PC-3 (cell line): ENCODE measurements at regions not wholly inside any gene's neighbourhood (a gene's known extent, or its start where the extent isn't known, plus 50 kb on each side); places are given as distances from the start of the nearest gene placed in this dataset.

Experiments
- ATAC-seq: fragments of 200-7000 bp; cut with Tn5 transposase; 2 replicates; pipeline ENCODE4 v1.9.1; 2020; ENCODE audit warnings: mild to moderate bottlenecking, moderate library complexity
- BruUV-seq: library from RNA; stranded (reverse); fragments of 400-500 nt; replicated peaks from 2 replicates; lab custom pipeline; 2021; lab: Mats Ljungman, UMichigan
- CTCF ChIA-PET: fragments of 300-600 bp; sonication (Branson Sonifier 250); formaldehyde crosslinking; loops from one replicate; lab custom pipeline; 2022; ENCODE audit warnings: antibody characterized with exemption; lab: Charles Lee
- POLR2A ChIA-PET: fragments of 300-600 bp; sonication (Branson Sonifier 250); formaldehyde crosslinking; loops from one replicate; lab custom pipeline; 2022; ENCODE audit warnings: antibody characterized with exemption; ENCODE audit not compliant: unreplicated experiment; lab: Charles Lee
- DNase-seq: peaks from one replicate; pipeline ENCODE4 v3.0.0-alpha.2; 2015
- H2AFZ ChIP-seq: fragments of 300-600 bp; sonication (generic); 2 replicates; pipeline ENCODE4 v1.6.0; 2016; ENCODE audit warnings: antibody characterized with exemption, low read length
- H3F3A ChIP-seq: fragments of 300-600 bp; sonication (generic); one replicate; pipeline ENCODE4 v1.6.0; 2017; ENCODE audit warnings: antibody characterized with exemption, low read length, control low read depth, mild to moderate bottlenecking; ENCODE audit not compliant: unreplicated experiment
- H3K27ac ChIP-seq: fragments of 300-600 bp; sonication (generic); 2 replicates; pipeline ENCODE4 v1.5.1; 2016; ENCODE audit warnings: mild to moderate bottlenecking, low read length
- H3K27me3 ChIP-seq: fragments of 300-600 bp; sonication (generic); 2 replicates; pipeline ENCODE4 v1.6.1; 2016; ENCODE audit warnings: low read length, mixed read lengths
- H3K36me3 ChIP-seq: fragments of 300-600 bp; sonication (generic); 2 replicates; pipeline ENCODE4 v1.6.1; 2016; ENCODE audit warnings: low read depth, mixed run types, low read length, mixed read lengths
- H3K4me1 ChIP-seq: fragments of 300-600 bp; sonication (generic); 2 replicates; pipeline ENCODE4 v1.5.1; 2016; ENCODE audit warnings: low read length; ENCODE audit not compliant: insufficient read depth
- H3K4me2 ChIP-seq: fragments of 300-600 bp; sonication (generic); 2 replicates; pipeline ENCODE4 v1.6.0; 2016; ENCODE audit warnings: low read length
- H3K4me3 ChIP-seq: fragments of 300-600 bp; sonication (generic); 2 replicates; pipeline ENCODE4 v1.5.1; 2016; ENCODE audit warnings: mild to moderate bottlenecking, low read length, mixed read lengths
- H3K79me2 ChIP-seq: fragments of 300-600 bp; sonication (generic); 2 replicates; pipeline ENCODE4 v1.6.1; 2017; ENCODE audit warnings: low read length, mixed read lengths
- H3K9ac ChIP-seq: fragments of 300-600 bp; sonication (generic); 2 replicates; pipeline ENCODE4 v1.6.0; 2016; ENCODE audit warnings: mild to moderate bottlenecking, low read length
- H3K9me2 ChIP-seq: fragments of 300-600 bp; sonication (generic); replicated peaks from 2 replicates; pipeline ENCODE4 v1.6.1; 2016; ENCODE audit warnings: mixed run types, low read length, mixed read lengths
- H3K9me3 ChIP-seq: fragments of 300-600 bp; sonication (generic); 2 replicates; pipeline ENCODE4 v1.6.1; 2016; ENCODE audit warnings: low read length, mixed read lengths
- H4K20me1 ChIP-seq: fragments of 300-600 bp; sonication (generic); 2 replicates; pipeline ENCODE4 v1.6.1; 2016; ENCODE audit warnings: low read length, mixed read lengths
- EZH2 ChIP-seq: fragments of 300-600 bp; sonication (generic); IDR thresholded peaks from one replicate; pipeline ENCODE4 v1.6.1; 2017; ENCODE audit warnings: antibody characterized with exemption, mild to moderate bottlenecking, low read length; ENCODE audit not compliant: unreplicated experiment
- EZH2phosphoT487 ChIP-seq: fragments of 300-600 bp; sonication (generic); IDR thresholded peaks from 2 replicates; pipeline ENCODE4 v1.6.1; 2018; ENCODE audit warnings: mild to moderate bottlenecking, antibody characterized with exemption, low read length, borderline replicate concordance
- intact Hi-C: fragments of 100-400 bp; cut with micrococcal nuclease; formaldehyde crosslinking; loops from 2 replicates; pipeline ENCODE4 v1.9.0; 2023
- TF ChIP-seq, protein P1 (sequence below): fragments of 300-600 bp; sonication (generic); conservative IDR thresholded peaks from 2 replicates; pipeline ENCODE4 v1.5.1; 2017; ENCODE audit warnings: antibody characterized with exemption, low read depth, mild to moderate bottlenecking, low read length

DNA sequence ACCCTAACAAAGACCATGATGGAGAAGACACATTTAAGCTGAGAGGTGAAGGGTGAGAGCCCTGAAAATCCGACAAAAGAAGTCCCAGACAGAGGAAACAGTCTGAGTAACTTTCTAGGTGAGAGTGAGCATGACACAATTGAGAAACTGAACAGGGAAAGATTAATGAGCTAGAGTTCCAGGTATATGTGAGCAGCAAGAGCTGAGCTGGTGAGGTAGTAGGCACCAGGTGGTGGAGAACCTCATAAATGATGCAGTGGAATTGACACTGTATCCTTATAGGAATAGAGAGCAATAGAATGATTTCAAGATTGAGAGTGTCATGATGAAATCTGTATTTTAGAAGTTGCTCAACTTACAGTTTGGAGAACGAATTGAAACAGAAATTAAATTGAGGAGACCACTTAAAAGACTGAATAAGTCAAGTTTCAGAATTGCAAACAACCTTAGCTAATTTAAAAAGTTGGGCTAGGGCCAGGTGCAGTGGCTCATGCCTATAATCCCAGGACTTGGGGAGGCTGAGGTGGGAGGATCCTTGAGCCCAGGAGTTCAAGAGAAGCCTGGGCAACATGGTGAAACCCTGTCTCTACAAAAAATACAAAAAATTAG lies 89.8 kb downstream of the NREP start:
- Histone ChIP-seq H3K27me3 (no peaks in the 10 kb centered on the region), H3K4me3 (no peak overlapping the region), H2AFZ (no peak overlapping the region), H3K9me2 (no peaks in the 10 kb centered on the region), H3K9ac (no peak overlapping the region), H3K4me1 (peaks cover 10% of the 10 kb centered on the region), H3K4me2 (no peak overlapping the region), H3F3A (no peaks in the 10 kb centered on the region), H3K27ac (no peak overlapping the region), H3K79me2 (no peaks in the 10 kb centered on the region), H3K36me3 (no peaks in the 10 kb centered on the region), H4K20me1 (no peaks in the 10 kb centered on the region), H3K9me3 (no peaks in the 10 kb centered on the region)
- ATAC-seq (no peak), DNase-seq (no peak)
- POLR2A ChIA-PET = no interaction called here
- intact Hi-C loops = no loop called here
- BruUV-seq = no TSS peak
- CTCF ChIA-PET = no interaction called here
- TF ChIP-seq EZH2 = no peak

- Histone ChIP-seq H3K4me1 (no peaks in the 10 kb centered on the region), H3K9me2 (no peaks in the 10 kb centered on the region), H3K9me3 (no peaks in the 10 kb centered on the region), H3K4me3 (no peak overlapping the region), H3K27ac (no peak overlapping the region), H3K79me2 (no peaks in the 10 kb centered on the region), H2AFZ (no peak overlapping the region), H3K36me3 (no peaks in the 10 kb centered on the region), H3F3A (no peaks in the 10 kb centered on the region), H4K20me1 (no peaks in the 10 kb centered on the region), H3K4me2 (no peak overlapping the region), H3K9ac (no peak overlapping the region), H3K27me3 (no peaks in the 10 kb centered on the region)
- no peak for DNase-seq
- BruUV-seq = no TSS peak
- intact Hi-C loops = no loop called here
- ChIA-PET POLR2A (interaction anchor here (0.6 kb wide), 1 partner anchor 373 kb away, joined by 4 read pairs; no protein-coding TSS in a partner anchor), CTCF (no interaction called here)
- no peak for ATAC-seq
- TF ChIP-seq EZH2 = no peak
- no peak for TF ChIP-seq EZH2phosphoT487
- TF ChIP-seq, protein P1, sequence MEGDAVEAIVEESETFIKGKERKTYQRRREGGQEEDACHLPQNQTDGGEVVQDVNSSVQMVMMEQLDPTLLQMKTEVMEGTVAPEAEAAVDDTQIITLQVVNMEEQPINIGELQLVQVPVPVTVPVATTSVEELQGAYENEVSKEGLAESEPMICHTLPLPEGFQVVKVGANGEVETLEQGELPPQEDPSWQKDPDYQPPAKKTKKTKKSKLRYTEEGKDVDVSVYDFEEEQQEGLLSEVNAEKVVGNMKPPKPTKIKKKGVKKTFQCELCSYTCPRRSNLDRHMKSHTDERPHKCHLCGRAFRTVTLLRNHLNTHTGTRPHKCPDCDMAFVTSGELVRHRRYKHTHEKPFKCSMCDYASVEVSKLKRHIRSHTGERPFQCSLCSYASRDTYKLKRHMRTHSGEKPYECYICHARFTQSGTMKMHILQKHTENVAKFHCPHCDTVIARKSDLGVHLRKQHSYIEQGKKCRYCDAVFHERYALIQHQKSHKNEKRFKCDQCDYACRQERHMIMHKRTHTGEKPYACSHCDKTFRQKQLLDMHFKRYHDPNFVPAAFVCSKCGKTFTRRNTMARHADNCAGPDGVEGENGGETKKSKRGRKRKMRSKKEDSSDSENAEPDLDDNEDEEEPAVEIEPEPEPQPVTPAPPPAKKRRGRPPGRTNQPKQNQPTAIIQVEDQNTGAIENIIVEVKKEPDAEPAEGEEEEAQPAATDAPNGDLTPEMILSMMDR = no peak
Measured at GRCh38 chr5:111656580-111656979, 100.4 kb downstream of the NREP start.

DNA sequence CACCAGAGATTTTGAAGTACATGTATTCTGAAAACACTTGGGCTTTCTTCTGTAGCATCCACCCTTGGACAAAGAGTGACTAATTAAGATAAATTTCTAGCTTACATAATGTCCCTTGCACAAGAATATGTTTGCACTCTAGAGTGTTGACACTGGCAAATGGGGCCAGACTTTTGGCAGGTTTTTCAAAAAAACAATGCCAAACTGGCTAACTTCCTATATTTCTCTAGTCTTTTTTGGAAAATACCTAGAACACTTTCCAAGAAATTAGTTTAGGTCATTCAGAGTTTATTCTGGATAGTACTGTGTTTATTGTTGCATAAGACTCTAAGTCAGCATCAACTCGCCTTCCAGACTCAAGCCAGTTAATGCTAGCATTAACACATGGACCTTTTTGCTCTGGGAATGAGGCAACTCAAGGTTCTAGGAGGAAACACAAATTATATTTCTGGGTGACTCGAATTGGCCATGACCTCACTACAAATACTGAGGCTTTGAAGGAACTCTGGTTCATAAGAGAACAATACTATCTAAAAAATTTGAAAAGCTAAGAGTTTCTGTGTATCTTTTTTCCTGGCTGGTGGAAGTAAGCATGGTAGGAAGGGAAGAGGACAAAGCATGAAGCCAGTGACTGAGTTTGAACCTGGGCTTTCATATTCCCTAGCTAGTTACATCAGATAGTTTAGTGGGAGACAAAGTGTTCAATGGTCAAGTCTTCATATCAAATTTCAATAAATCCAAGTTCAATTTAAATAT lies 101.6 kb downstream of the NREP start:
- Histone ChIP-seq H3K27ac (no peak overlapping the region), H3K79me2 (no peaks in the 10 kb centered on the region), H3K9me2 (no peaks in the 10 kb centered on the region), H3K4me3 (no peak overlapping the region), H2AFZ (no peak overlapping the region), H3F3A (no peaks in the 10 kb centered on the region), H3K4me1 (no peaks in the 10 kb centered on the region), H3K4me2 (no peak overlapping the region), H3K36me3 (no peaks in the 10 kb centered on the region), H3K27me3 (no peaks in the 10 kb centered on the region), H4K20me1 (no peaks in the 10 kb centered on the region), H3K9ac (no peak overlapping the region), H3K9me3 (no peaks in the 10 kb centered on the region)
- intact Hi-C loops = no loop called here
- ChIA-PET POLR2A (no interaction called here), CTCF (no interaction called here)
- ATAC-seq (no peak; the same call in 1 of the 2 replicates), DNase-seq (peak; percentile 15)
- TF ChIP-seq EZH2phosphoT487 (no peak), EZH2 (no peak)
- TF ChIP-seq, protein P1 = no peak
- no TSS peak for BruUV-seq
